Glutamatergic neuron (in vitro differentiated cells): ENCODE measurements at regions not wholly inside any gene's neighbourhood (a gene's known extent, or its start where the extent isn't known, plus 50 kb on each side); places are given as distances from the start of the nearest gene placed in this dataset.

Experiments
- DNase-seq: peaks from one replicate; pipeline ENCODE4 v3.0.0; 2022
- H3K27ac Mint-ChIP-seq: one replicate; pipeline ENCODE4 v1.8.0; 2020; ENCODE audit warnings: mild to moderate bottlenecking, mixed read lengths, inconsistent platforms; ENCODE audit not compliant: unreplicated experiment
- H3K27me3 Mint-ChIP-seq: one replicate; pipeline ENCODE4 v1.8.0; 2020; ENCODE audit warnings: mild to moderate bottlenecking, moderate library complexity, mixed read lengths, inconsistent platforms; ENCODE audit not compliant: unreplicated experiment
- H3K36me3 Mint-ChIP-seq: one replicate; pipeline ENCODE4 v1.8.0; 2020; ENCODE audit warnings: mild to moderate bottlenecking, mixed read lengths, inconsistent platforms; ENCODE audit not compliant: unreplicated experiment
- H3K4me1 Mint-ChIP-seq: one replicate; pipeline ENCODE4 v1.8.0; 2020; ENCODE audit warnings: mild to moderate bottlenecking, low read depth, mixed read lengths, inconsistent platforms; ENCODE audit not compliant: unreplicated experiment
- H3K4me3 Mint-ChIP-seq: one replicate; pipeline ENCODE4 v1.8.0; 2020; ENCODE audit warnings: mild to moderate bottlenecking, mixed read lengths, inconsistent platforms; ENCODE audit not compliant: unreplicated experiment
- H3K9me3 Mint-ChIP-seq: one replicate; pipeline ENCODE4 v1.8.0; 2020; ENCODE audit warnings: mild to moderate bottlenecking, moderate library complexity, mixed read lengths, inconsistent platforms; ENCODE audit not compliant: unreplicated experiment
- CTCF ChIP-seq: fragments of 200-600 bp; sonication (generic); IDR thresholded peaks from one replicate; pipeline ENCODE4 v1.5.0; 2021; ENCODE audit not compliant: partially characterized antibody, unreplicated experiment

- no peak for TF ChIP-seq CTCF
- H3K9me3 Mint-ChIP-seq = no peaks in the 10 kb centered on the region
- no peaks in the 10 kb centered on the region for H3K27me3 Mint-ChIP-seq
- DNase-seq = no peak
- no peaks in the 10 kb centered on the region for H3K36me3 Mint-ChIP-seq
- H3K27ac Mint-ChIP-seq = no peak overlapping the region
- H3K4me1 Mint-ChIP-seq = no peaks in the 10 kb centered on the region
- no peak overlapping the region for H3K4me3 Mint-ChIP-seq
Measured at GRCh38 chr7:10855583-10855982, 118.1 kb upstream of the PHF14 start.

- Mint-ChIP-seq H3K9me3 (no peaks in the 10 kb centered on the region), H3K36me3 (no peaks in the 10 kb centered on the region), H3K4me1 (no peaks in the 10 kb centered on the region), H3K4me3 (no peak overlapping the region), H3K27ac (no peak overlapping the region), H3K27me3 (no peaks in the 10 kb centered on the region)
- DNase-seq = no peak
- TF ChIP-seq CTCF = no peak
Measured at GRCh38 chr7:10860516-10860915, 113.2 kb upstream of the PHF14 start.

- no peaks in the 10 kb centered on the region for H3K4me1 Mint-ChIP-seq
- no peak for TF ChIP-seq CTCF
- no peak for DNase-seq
- no peak overlapping the region for H3K27ac Mint-ChIP-seq
- H3K27me3 Mint-ChIP-seq = no peaks in the 10 kb centered on the region
- no peaks in the 10 kb centered on the region for H3K9me3 Mint-ChIP-seq
- H3K4me3 Mint-ChIP-seq = no peak overlapping the region
- H3K36me3 Mint-ChIP-seq = no peaks in the 10 kb centered on the region
Measured at GRCh38 chr7:10863476-10863875, 110.2 kb upstream of the PHF14 start.

GRCh38 chr7:10874666-10875065, 99.0 kb upstream of the PHF14 start:
- Mint-ChIP-seq H3K27me3 (no peaks in the 10 kb centered on the region), H3K27ac (no peak overlapping the region), H3K4me3 (no peak overlapping the region), H3K36me3 (peaks cover 7% of the 10 kb centered on the region), H3K9me3 (peaks cover 4% of the 10 kb centered on the region), H3K4me1 (no peaks in the 10 kb centered on the region)
- no peak for TF ChIP-seq CTCF
- no peak for DNase-seq

- H3K36me3 Mint-ChIP-seq = peaks cover 7% of the 10 kb centered on the region
- H3K4me1 Mint-ChIP-seq = no peaks in the 10 kb centered on the region
- peaks cover 4% of the 10 kb centered on the region for H3K9me3 Mint-ChIP-seq
- no peaks in the 10 kb centered on the region for H3K27me3 Mint-ChIP-seq
- DNase-seq = no peak
- H3K4me3 Mint-ChIP-seq = no peak overlapping the region
- TF ChIP-seq CTCF = no peak
- no peak overlapping the region for H3K27ac Mint-ChIP-seq
Measured at GRCh38 chr7:10875080-10875479, 98.6 kb upstream of the PHF14 start.
